ENCODE measurements at regions not wholly inside any gene's neighbourhood (a gene's known extent, or its start where the extent isn't known, plus 50 kb on each side); places are given as distances from the start of the nearest gene placed in this dataset.
"Not testable (repeated sequence)": the region's sequence is repeated elsewhere in the genome, so short reads cannot be mapped to it uniquely, and the experiment has no call there.

GRCh38 chr6:137390334-137390733 is 103.9 kb downstream of the OLIG3 start:
- DNase-seq: no peak
- Histone ChIP-seq H3K27me3 (replicated peaks; ENCODE audit: control insufficient read depth, insufficient read depth, low read length) (no peaks in the 10 kb centered on the region), H3K4me1 (no peaks in the 10 kb centered on the region), H3K4me3 (ENCODE audit: low read depth, low read length) (no peak overlapping the region), H3K36me3 (ENCODE audit: control insufficient read depth, insufficient read depth, low read length) (no peaks in the 10 kb centered on the region), H3K9me3 (no peaks in the 10 kb centered on the region)
- CTCF ChIA-PET: no interaction called here
- TF ChIP-seq, protein P1, sequence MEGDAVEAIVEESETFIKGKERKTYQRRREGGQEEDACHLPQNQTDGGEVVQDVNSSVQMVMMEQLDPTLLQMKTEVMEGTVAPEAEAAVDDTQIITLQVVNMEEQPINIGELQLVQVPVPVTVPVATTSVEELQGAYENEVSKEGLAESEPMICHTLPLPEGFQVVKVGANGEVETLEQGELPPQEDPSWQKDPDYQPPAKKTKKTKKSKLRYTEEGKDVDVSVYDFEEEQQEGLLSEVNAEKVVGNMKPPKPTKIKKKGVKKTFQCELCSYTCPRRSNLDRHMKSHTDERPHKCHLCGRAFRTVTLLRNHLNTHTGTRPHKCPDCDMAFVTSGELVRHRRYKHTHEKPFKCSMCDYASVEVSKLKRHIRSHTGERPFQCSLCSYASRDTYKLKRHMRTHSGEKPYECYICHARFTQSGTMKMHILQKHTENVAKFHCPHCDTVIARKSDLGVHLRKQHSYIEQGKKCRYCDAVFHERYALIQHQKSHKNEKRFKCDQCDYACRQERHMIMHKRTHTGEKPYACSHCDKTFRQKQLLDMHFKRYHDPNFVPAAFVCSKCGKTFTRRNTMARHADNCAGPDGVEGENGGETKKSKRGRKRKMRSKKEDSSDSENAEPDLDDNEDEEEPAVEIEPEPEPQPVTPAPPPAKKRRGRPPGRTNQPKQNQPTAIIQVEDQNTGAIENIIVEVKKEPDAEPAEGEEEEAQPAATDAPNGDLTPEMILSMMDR (IDR thresholded peaks at IDR 0.05; ENCODE audit: insufficient read depth in 1 of 2, low read depth in 1 of 2, low read length in 1 of 2, severe bottlenecking in 1 of 2, unreplicated experiment in 1 of 2): no peak
- no peaks in the 10 kb centered on the region for H3K27me3 Mint-ChIP-seq (ENCODE audit: insufficient read depth, unreplicated experiment)
- intact Hi-C loops (cut with micrococcal nuclease; ENCODE audit: unreplicated experiment): no loop called here
- no peaks in the 10 kb centered on the region for H3K4me1 Mint-ChIP-seq (ENCODE audit: low read depth, unreplicated experiment)
- H3K36me3 Mint-ChIP-seq (ENCODE audit: insufficient read depth, unreplicated experiment): no peaks in the 10 kb centered on the region
- no TSS peak for BruUV-seq (replicated peaks)
- no peak overlapping the region for H3K4me3 Mint-ChIP-seq (ENCODE audit: unreplicated experiment)
- no peaks in the 10 kb centered on the region for H3K9me3 Mint-ChIP-seq (ENCODE audit: unreplicated experiment)
- POLR2A ChIA-PET: no interaction called here
- no peak overlapping the region for H3K27ac Mint-ChIP-seq (ENCODE audit: unreplicated experiment)

DNA sequence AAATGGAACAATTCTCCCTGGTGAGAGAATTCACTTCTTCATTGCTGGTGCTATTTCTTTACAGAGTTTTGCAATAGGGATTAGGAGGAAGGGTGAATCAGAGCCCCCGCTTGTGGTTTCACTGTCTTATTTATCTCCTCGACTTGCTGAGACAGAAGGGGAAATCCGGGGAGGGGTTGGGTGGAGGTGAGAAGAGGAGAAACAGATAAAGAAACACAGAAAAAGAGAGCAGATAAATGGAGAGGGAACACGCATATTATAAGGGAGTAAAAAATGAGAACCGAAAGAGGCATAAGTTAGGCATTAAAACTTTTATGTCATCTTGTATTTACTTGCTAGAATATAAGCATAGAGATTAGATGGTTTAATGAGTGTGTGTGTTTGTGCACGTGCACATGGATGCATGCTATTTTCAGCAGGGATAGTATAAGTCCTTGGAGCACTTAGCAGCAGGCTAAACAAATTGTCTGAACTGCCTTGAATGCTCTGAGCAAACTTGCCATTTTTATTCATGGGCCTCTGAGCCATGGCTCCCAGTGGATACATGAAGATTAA is 105.0 kb downstream of the OLIG3 start:
- Histone ChIP-seq H3K9me3 (no peaks in the 10 kb centered on the region), H3K27me3 (replicated peaks; ENCODE audit: control insufficient read depth, insufficient read depth, low read length) (no peaks in the 10 kb centered on the region), H3K4me3 (ENCODE audit: low read depth, low read length) (no peak overlapping the region), H3K36me3 (ENCODE audit: control insufficient read depth, insufficient read depth, low read length) (no peaks in the 10 kb centered on the region), H3K4me1 (no peaks in the 10 kb centered on the region)
- Mint-ChIP-seq H3K27ac (ENCODE audit: unreplicated experiment) (no peak overlapping the region), H3K4me1 (ENCODE audit: low read depth, unreplicated experiment) (no peaks in the 10 kb centered on the region), H3K36me3 (ENCODE audit: insufficient read depth, unreplicated experiment) (no peaks in the 10 kb centered on the region), H3K9me3 (ENCODE audit: unreplicated experiment) (no peaks in the 10 kb centered on the region), H3K27me3 (ENCODE audit: insufficient read depth, unreplicated experiment) (no peaks in the 10 kb centered on the region), H3K4me3 (ENCODE audit: unreplicated experiment) (no peak overlapping the region)
- TF ChIP-seq, protein P1 (IDR thresholded peaks at IDR 0.05; ENCODE audit: insufficient read depth in 1 of 2, low read depth in 1 of 2, low read length in 1 of 2, severe bottlenecking in 1 of 2, unreplicated experiment in 1 of 2): no peak
- intact Hi-C loops (cut with micrococcal nuclease; ENCODE audit: unreplicated experiment): no loop called here
- BruUV-seq (replicated peaks): no TSS peak
- ChIA-PET POLR2A (no interaction called here), CTCF (no interaction called here)
- no peak for DNase-seq

DNA sequence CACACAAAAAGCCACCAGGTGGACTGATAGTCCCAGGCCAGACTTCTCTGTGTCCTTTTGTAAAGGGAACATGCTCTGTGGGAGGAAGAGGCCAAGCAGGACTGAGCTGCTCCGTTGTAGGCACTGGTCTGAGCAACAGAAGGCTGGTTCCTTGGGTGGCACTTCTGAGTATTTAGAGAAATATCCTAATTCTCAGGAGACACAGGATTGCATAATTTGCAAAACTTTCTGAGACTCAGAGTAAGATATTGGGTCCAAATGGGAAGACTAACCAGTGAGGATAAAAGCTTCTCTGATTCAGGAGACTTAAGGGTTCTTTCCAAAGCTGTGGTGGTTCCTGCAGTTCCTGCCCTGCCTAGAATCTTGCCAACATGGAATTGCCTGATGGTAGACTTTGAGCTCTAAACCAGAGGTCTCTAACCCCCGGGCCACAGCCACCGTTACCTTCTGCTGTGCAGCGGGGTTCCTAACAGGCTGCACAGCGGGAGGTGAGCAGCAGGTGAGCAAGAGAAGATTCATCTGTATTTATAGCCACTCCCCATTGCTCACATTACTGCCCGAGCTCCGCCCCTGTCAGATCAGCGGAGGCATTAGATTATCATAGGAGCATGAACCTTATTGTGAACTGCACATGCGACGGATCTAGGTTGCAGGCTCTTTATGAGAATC is 107.0 kb downstream of the OLIG3 start:
- H3K9me3 Mint-ChIP-seq (ENCODE audit: unreplicated experiment): no peaks in the 10 kb centered on the region
- TF ChIP-seq, protein P1 (IDR thresholded peaks at IDR 0.05; ENCODE audit: insufficient read depth in 1 of 2, low read depth in 1 of 2, low read length in 1 of 2, severe bottlenecking in 1 of 2, unreplicated experiment in 1 of 2): no peak
- intact Hi-C loops (cut with micrococcal nuclease; ENCODE audit: unreplicated experiment): no loop called here
- no TSS peak for BruUV-seq (replicated peaks)
- H3K36me3 Mint-ChIP-seq (ENCODE audit: insufficient read depth, unreplicated experiment): no peaks in the 10 kb centered on the region
- no peaks in the 10 kb centered on the region for H3K4me1 Mint-ChIP-seq (ENCODE audit: low read depth, unreplicated experiment)
- no peak overlapping the region for H3K4me3 Mint-ChIP-seq (ENCODE audit: unreplicated experiment)
- no peak for DNase-seq
- Histone ChIP-seq H3K9me3 (no peaks in the 10 kb centered on the region), H3K4me3 (ENCODE audit: low read depth, low read length) (no peak overlapping the region), H3K27me3 (replicated peaks; ENCODE audit: control insufficient read depth, insufficient read depth, low read length) (no peaks in the 10 kb centered on the region), H3K4me1 (no peaks in the 10 kb centered on the region), H3K36me3 (ENCODE audit: control insufficient read depth, insufficient read depth, low read length) (no peaks in the 10 kb centered on the region)
- POLR2A ChIA-PET: no interaction called here
- H3K27ac Mint-ChIP-seq (ENCODE audit: unreplicated experiment): no peak overlapping the region
- no peaks in the 10 kb centered on the region for H3K27me3 Mint-ChIP-seq (ENCODE audit: insufficient read depth, unreplicated experiment)
- CTCF ChIA-PET: no interaction called here

- H3K9me3 ChIP-seq; H3K36me3 Mint-ChIP-seq (ENCODE audit: insufficient read depth, unreplicated experiment); H3K27me3 ChIP-seq (replicated peaks; ENCODE audit: control insufficient read depth, insufficient read depth, low read length); CTCF ChIA-PET; H3K9me3 Mint-ChIP-seq (ENCODE audit: unreplicated experiment); BruUV-seq (replicated peaks); H3K27me3 Mint-ChIP-seq (ENCODE audit: insufficient read depth, unreplicated experiment); H3K4me3 Mint-ChIP-seq (ENCODE audit: unreplicated experiment); H3K4me3 ChIP-seq (ENCODE audit: low read depth, low read length); intact Hi-C loops (cut with micrococcal nuclease; ENCODE audit: unreplicated experiment); POLR2A ChIA-PET; H3K27ac Mint-ChIP-seq (ENCODE audit: unreplicated experiment); DNase-seq; H3K36me3 ChIP-seq (ENCODE audit: control insufficient read depth, insufficient read depth, low read length); H3K4me1 ChIP-seq; H3K4me1 Mint-ChIP-seq (ENCODE audit: low read depth, unreplicated experiment): not testable (repeated sequence)
Measured at GRCh38 chr6:137383287-137383686, 110.9 kb downstream of the OLIG3 start.

Data from Caco-2 (cell line).